Esophagus squamous epithelium (tissue), 4 donors: ENCODE measurements at regions not wholly inside any gene's neighbourhood (a gene's known extent, or its start where the extent isn't known, plus 50 kb on each side); places are given as distances from the start of the nearest gene placed in this dataset.

Experiments used
- POLR2A ChIP-seq, 4 donors: fragments of 450-650 bp; IDR thresholded peaks; one replicate each; pipeline ENCODE4 v1.6.1; 2017; ENCODE audit warnings: antibody characterized with exemption in 4 of 4, mild to moderate bottlenecking in 4 of 4, moderate library complexity in 3 of 4
- TF ChIP-seq, protein P1 (sequence below), 6 experiments: fragments of 450-650 bp in 4 of 6; fragments of 200-600 bp in 2 of 6; sonication (generic) in 2 of 6; IDR thresholded peaks; one replicate each; pipeline ENCODE4 v1.5.1; 2016 to 2019; ENCODE audit warnings: antibody characterized with exemption in 6 of 6, mild to moderate bottlenecking in 4 of 6, moderate library complexity in 4 of 6

DNA sequence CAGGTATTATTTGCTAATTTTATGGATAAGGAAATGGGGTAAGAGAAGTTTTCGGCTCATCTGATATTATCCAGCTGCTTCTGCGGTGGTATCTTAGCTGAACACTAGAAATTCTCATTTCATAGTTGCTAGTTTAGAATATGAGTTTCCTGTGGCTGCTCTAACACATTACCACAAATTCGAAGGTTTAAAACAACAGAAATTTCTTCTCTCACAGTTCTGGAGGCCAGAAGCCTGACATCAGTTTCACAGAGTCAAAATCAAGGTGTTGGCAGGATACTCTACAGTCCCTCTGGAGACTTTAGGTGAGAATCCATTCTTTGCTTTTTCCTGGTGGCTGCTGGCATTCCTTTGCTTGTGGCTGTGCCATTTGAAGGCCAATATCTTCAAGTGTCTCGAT, 205.9 kb downstream of the PTEN start:
- TF ChIP-seq, protein P1, sequence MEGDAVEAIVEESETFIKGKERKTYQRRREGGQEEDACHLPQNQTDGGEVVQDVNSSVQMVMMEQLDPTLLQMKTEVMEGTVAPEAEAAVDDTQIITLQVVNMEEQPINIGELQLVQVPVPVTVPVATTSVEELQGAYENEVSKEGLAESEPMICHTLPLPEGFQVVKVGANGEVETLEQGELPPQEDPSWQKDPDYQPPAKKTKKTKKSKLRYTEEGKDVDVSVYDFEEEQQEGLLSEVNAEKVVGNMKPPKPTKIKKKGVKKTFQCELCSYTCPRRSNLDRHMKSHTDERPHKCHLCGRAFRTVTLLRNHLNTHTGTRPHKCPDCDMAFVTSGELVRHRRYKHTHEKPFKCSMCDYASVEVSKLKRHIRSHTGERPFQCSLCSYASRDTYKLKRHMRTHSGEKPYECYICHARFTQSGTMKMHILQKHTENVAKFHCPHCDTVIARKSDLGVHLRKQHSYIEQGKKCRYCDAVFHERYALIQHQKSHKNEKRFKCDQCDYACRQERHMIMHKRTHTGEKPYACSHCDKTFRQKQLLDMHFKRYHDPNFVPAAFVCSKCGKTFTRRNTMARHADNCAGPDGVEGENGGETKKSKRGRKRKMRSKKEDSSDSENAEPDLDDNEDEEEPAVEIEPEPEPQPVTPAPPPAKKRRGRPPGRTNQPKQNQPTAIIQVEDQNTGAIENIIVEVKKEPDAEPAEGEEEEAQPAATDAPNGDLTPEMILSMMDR (IDR thresholded peaks at IDR 0.05), result no peak
- TF ChIP-seq POLR2A (IDR thresholded peaks at IDR 0.05), result no peak
